HepG2 (cell line): ENCODE measurements at regions not wholly inside any gene's neighbourhood (a gene's known extent, or its start where the extent isn't known, plus 50 kb on each side); places are given as distances from the start of the nearest gene placed in this dataset.

Experiments
- ATAC-seq: fragments of 200-7000 bp; cut with Tn5 transposase; 3 replicates; pipeline ENCODE4 v1.9.1; 2020; ENCODE audit warnings: mild to moderate bottlenecking, moderate library complexity
- BruUV-seq: library from RNA; stranded (reverse); fragments of 400-500 nt; replicated peaks from 2 replicates; lab custom pipeline; 2021; lab: Mats Ljungman, UMichigan
- CTCF ChIA-PET: fragments of 300-600 bp; formaldehyde crosslinking; extraction: SDS; loops from one replicate; lab custom pipeline; 2021; ENCODE audit warnings: low total read pairs, inconsistent platforms, low intra/inter-chr PET ratio; lab: Yijun Ruan, JAX
- POLR2A ChIA-PET: fragments of 350-600 bp; sonication (Branson Sonifier 250); formaldehyde crosslinking; loops from one replicate; lab custom pipeline; 2020; ENCODE audit warnings: antibody characterized with exemption, inconsistent platforms; lab: Yijun Ruan, JAX
- DNase-seq: peaks from one replicate; pipeline ENCODE4 v3.0.0-alpha.2; 2015; ENCODE audit warnings: low spot score
- FAIRE-seq: peaks from 3 replicates; lab custom pipeline; 2011; peaks lifted over from hg19 to GRCh38; lab: Jason Lieb, UNC
- H2AFZ ChIP-seq: one replicate; pipeline ENCODE4 v1.6.1; 2011; ENCODE audit warnings: low read length, inconsistent platforms
- H3K27ac ChIP-seq: fragments of 300-600 bp; 3 replicates; pipeline ENCODE4 v1.8.0; 2011; ENCODE audit warnings: mixed run types, mild to moderate bottlenecking, mixed read lengths, low read length, inconsistent platforms; ENCODE audit not compliant: insufficient read depth; ENCODE audit errors: extremely low read length
- H3K27me3 ChIP-seq, 2 experiments: fragments of 200-600 bp in 1 of 2; 2 replicates in 1 of 2; 3 replicates in 1 of 2; pipeline versions ENCODE4 v1.6.0 to v1.8.0; 2011; ENCODE audit warnings: low read length in 2 of 2, mild to moderate bottlenecking in 2 of 2, moderate library complexity in 2 of 2, inconsistent platforms in 1 of 2; ENCODE audit not compliant: insufficient read depth in 2 of 2, control insufficient read depth in 1 of 2
- H3K36me3 ChIP-seq, 2 experiments: fragments of 200-600 bp in 1 of 2; replicated peaks in 1 of 2; 2 replicates in 1 of 2; 3 replicates in 1 of 2; pipeline versions ENCODE4 v1.5.1 to v1.8.0; 2011; ENCODE audit warnings: low read length in 2 of 2, inconsistent platforms in 1 of 2; ENCODE audit not compliant: insufficient read depth in 2 of 2, control insufficient read depth in 1 of 2
- H3K4me1 ChIP-seq: 2 replicates; pipeline ENCODE4 v1.5.1; 2012; ENCODE audit warnings: low read length, inconsistent platforms; ENCODE audit not compliant: insufficient read depth
- H3K4me2 ChIP-seq: 2 replicates; pipeline ENCODE4 v1.6.0; 2011; ENCODE audit warnings: low read depth, low read length, inconsistent platforms
- H3K4me3 ChIP-seq, 3 experiments: fragments of 200-600 bp in 1 of 3; sonication (generic), shearing (Covaris generic) in 1 of 3; replicated peaks in 1 of 3; 2 replicates each; pipeline ENCODE4 v1.5.1; 2011 to 2016; ENCODE audit warnings: low read length in 3 of 3, inconsistent platforms in 2 of 3, low read depth in 2 of 3, mild to moderate bottlenecking in 2 of 3, control low read depth in 1 of 3, mixed read lengths in 1 of 3; ENCODE audit not compliant: insufficient read depth in 1 of 3
- H3K79me2 ChIP-seq: one replicate; pipeline ENCODE4 v1.6.1; 2011; ENCODE audit warnings: low read length, inconsistent platforms; ENCODE audit not compliant: insufficient read depth
- H3K9ac ChIP-seq: 2 replicates; pipeline ENCODE4 v1.6.0; 2011; ENCODE audit warnings: mild to moderate bottlenecking, low read depth, low read length, inconsistent platforms; ENCODE audit not compliant: insufficient read depth
- H3K9me3 ChIP-seq: 2 replicates; pipeline ENCODE4 v1.5.1; 2012; ENCODE audit warnings: mild to moderate bottlenecking, low read length
- H4K20me1 ChIP-seq: 2 replicates; pipeline ENCODE4 v1.6.0; 2011; ENCODE audit warnings: inconsistent platforms, mild to moderate bottlenecking, low read length, moderate library complexity; ENCODE audit not compliant: insufficient read depth
- DBP ChIP-seq: sonication (generic); formaldehyde crosslinking; IDR thresholded peaks from 2 replicates; pipeline ENCODE4 v1.4.0; 2020; ENCODE audit warnings: missing genetic modification reagents; ENCODE audit errors: not compliant biosample characterization
- FOXP1 ChIP-seq, 2 experiments: fragments of 450-650 bp in 1 of 2; IDR thresholded peaks; 2 replicates each; pipeline ENCODE4 v1.6.1; 2017 to 2018; ENCODE audit warnings: antibody characterized with exemption in 1 of 2
- MED1 ChIP-seq: sonication (generic); formaldehyde crosslinking; IDR thresholded peaks from 2 replicates; pipeline ENCODE4 v1.4.0; 2020; ENCODE audit warnings: missing genetic modification reagents
- NBN ChIP-seq: fragments of 450-650 bp; conservative IDR thresholded peaks from 2 replicates; pipeline ENCODE4 v1.6.1; 2017
- NFYC ChIP-seq: IDR thresholded peaks from 2 replicates; pipeline ENCODE4 v1.6.1; 2016; ENCODE audit warnings: missing genetic modification reagents, missing compliant biosample characterization
- RFXANK ChIP-seq: IDR thresholded peaks from 2 replicates; pipeline ENCODE4 v1.6.1; 2016
- SMAD3 ChIP-seq: sonication (generic); formaldehyde crosslinking; IDR thresholded peaks from 2 replicates; pipeline ENCODE4 v1.4.0; 2020; ENCODE audit warnings: missing genetic modification reagents
- STAT5B ChIP-seq: sonication (generic); formaldehyde crosslinking; IDR thresholded peaks from 2 replicates; pipeline ENCODE4 v1.4.0; 2020; ENCODE audit warnings: missing genetic modification reagents
- TIGD3 ChIP-seq: sonication (generic); formaldehyde crosslinking; IDR thresholded peaks from 2 replicates; pipeline ENCODE4 v1.5.1; 2020; ENCODE audit warnings: mild to moderate bottlenecking, missing genetic modification reagents, borderline replicate concordance
- ZFP90 ChIP-seq: sonication (generic); formaldehyde crosslinking; IDR thresholded peaks from 2 replicates; pipeline ENCODE4 v1.8.0; 2022; ENCODE audit warnings: missing genetic modification reagents, mild to moderate bottlenecking, inconsistent platforms, borderline replicate concordance
- ZNF468 ChIP-seq: sonication (generic); formaldehyde crosslinking; IDR thresholded peaks from 2 replicates; pipeline ENCODE4 v1.8.0; 2022; ENCODE audit warnings: mild to moderate bottlenecking, moderate library complexity, missing genetic modification reagents
- ZNF501 ChIP-seq: sonication (generic); formaldehyde crosslinking; IDR thresholded peaks from 2 replicates; pipeline ENCODE4 v1.5.1; 2020; ENCODE audit warnings: mild to moderate bottlenecking, moderate library complexity, missing genetic modification reagents
- ZNF556 ChIP-seq: sonication (generic); formaldehyde crosslinking; IDR thresholded peaks from 2 replicates; pipeline ENCODE4 v1.4.0; 2020; ENCODE audit warnings: mild to moderate bottlenecking, missing genetic modification reagents, borderline replicate concordance
- ZNF562 ChIP-seq: sonication (generic); formaldehyde crosslinking; IDR thresholded peaks from 2 replicates; pipeline ENCODE4 v1.8.0; 2022; ENCODE audit warnings: missing genetic modification reagents, borderline replicate concordance
- ZNF660 ChIP-seq: sonication (generic); formaldehyde crosslinking; IDR thresholded peaks from 2 replicates; pipeline ENCODE4 v1.5.1; 2020; ENCODE audit warnings: mild to moderate bottlenecking, low read depth, missing genetic modification reagents, borderline replicate concordance
- ZNF768 ChIP-seq: sonication (generic); formaldehyde crosslinking; IDR thresholded peaks from 2 replicates; pipeline ENCODE4 v1.4.0; 2020; ENCODE audit warnings: missing genetic modification reagents
- ZNF83 ChIP-seq: sonication (generic); formaldehyde crosslinking; IDR thresholded peaks from 2 replicates; pipeline ENCODE4 v1.4.0; 2020; ENCODE audit warnings: missing genetic modification reagents, mild to moderate bottlenecking, borderline replicate concordance
- WGBS: methylation state at CpG from one replicate; pipeline ENCODE4 v1.1.6; 2017; ENCODE audit warnings: low lambda C conversion rate; 5-methylcytosine and 5-hydroxymethylcytosine counted together
- in situ Hi-C: cut with HindIII; loops from 2 replicates; pipeline ENCODE4 v1.10.0; 2017; ENCODE audit warnings: low pct_unique_long_range_greater_than_20kb; ENCODE audit not compliant: extremely low pct_ligation_motif_present
- intact Hi-C: fragments of 100-400 bp; cut with micrococcal nuclease; formaldehyde crosslinking; loops from one replicate; pipeline ENCODE4 v1.10.0; 2022; ENCODE audit not compliant: unreplicated experiment

- H3K4me3 ChIP-seq: no peak overlapping the region
- ChIA-PET CTCF (no interaction called here), POLR2A (no interaction called here)
- H3K4me1 ChIP-seq: no peaks in the 10 kb centered on the region
- no peaks in the 10 kb centered on the region for H4K20me1 ChIP-seq
- no peaks in the 10 kb centered on the region for H3K27me3 ChIP-seq
- H3K9me3 ChIP-seq: no peaks in the 10 kb centered on the region
- BruUV-seq: no TSS peak
- intact Hi-C loops (no loop called here), in situ Hi-C loops (no loop called here)
- WGBS: 21% methylated on average over 2 of the region's 2 CpGs
- FAIRE-seq (no peak), DNase-seq (no peak), ATAC-seq (no peak)
- H2AFZ ChIP-seq: no peak overlapping the region
- no peaks in the 10 kb centered on the region for H3K36me3 ChIP-seq
- H3K4me2 ChIP-seq: no peak overlapping the region
- TF ChIP-seq NFYC (CRISPR knock-in tag): no peak
- no peak for TF ChIP-seq ZNF768 (CRISPR knock-in tag)
- no peak for TF ChIP-seq ZNF83
- TF ChIP-seq NBN: no peak
- no peak for TF ChIP-seq MED1 (CRISPR knock-in tag)
- no peak for TF ChIP-seq ZNF660 (CRISPR knock-in tag)
- no peak for TF ChIP-seq TIGD3 (CRISPR knock-in tag)
- TF ChIP-seq ZFP90 (CRISPR knock-in tag): no peak
- no peak for TF ChIP-seq ZNF468 (CRISPR knock-in tag)
- TF ChIP-seq STAT5B (CRISPR knock-in tag): no peak
- TF ChIP-seq DBP (CRISPR knock-in tag): no peak
- no peak for TF ChIP-seq ZNF501
- no peak for TF ChIP-seq ZNF556 (CRISPR knock-in tag)
- TF ChIP-seq RFXANK: no peak
- no peak for TF ChIP-seq FOXP1 (IDR thresholded peaks at IDR 0.05)
- no peak for TF ChIP-seq FOXP1 (CRISPR knock-in tag; IDR thresholded peaks at IDR 0.05)
- no peak for TF ChIP-seq SMAD3 (CRISPR knock-in tag)
- no peak for TF ChIP-seq ZNF562 (CRISPR knock-in tag)
- H3K27ac ChIP-seq: no peak overlapping the region
- no peaks in the 10 kb centered on the region for H3K79me2 ChIP-seq
- no peak overlapping the region for H3K9ac ChIP-seq
These were observed 978.6 kb downstream of the SORCS1 start for GRCh38 chr10:106185951-106186350.
